ENCODE measurements at regions not wholly inside any gene's neighbourhood (a gene's known extent, or its start where the extent isn't known, plus 50 kb on each side); places are given as distances from the start of the nearest gene placed in this dataset.

- no peak for DNase-seq
These were observed 51.3 kb upstream of the PFKP start for GRCh38 chr10:3016016-3016415.

DNA sequence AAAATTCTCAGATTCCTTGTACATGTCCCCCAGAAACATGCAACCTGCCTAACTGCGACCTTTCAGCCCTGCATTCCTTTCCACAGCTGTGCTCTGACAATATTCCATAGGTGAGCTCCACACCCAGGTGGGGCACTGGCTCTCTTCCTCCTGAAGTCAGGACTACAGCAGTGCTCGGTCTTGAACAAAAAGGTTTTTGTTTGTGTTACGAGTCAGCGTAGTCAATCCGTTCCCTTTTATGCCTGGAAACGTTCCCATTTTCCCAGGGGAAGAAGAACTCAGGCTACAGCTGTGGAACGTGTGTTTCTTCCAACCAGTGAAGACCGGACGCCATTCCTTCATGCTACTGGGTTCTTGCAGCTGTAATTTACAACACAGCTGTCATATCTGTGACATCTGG is 52.4 kb upstream of the PFKP start:
- DNase-seq: no peak

- no peak for DNase-seq
These were observed 55.1 kb upstream of the PFKP start for GRCh38 chr10:3012223-3012622.

DNA sequence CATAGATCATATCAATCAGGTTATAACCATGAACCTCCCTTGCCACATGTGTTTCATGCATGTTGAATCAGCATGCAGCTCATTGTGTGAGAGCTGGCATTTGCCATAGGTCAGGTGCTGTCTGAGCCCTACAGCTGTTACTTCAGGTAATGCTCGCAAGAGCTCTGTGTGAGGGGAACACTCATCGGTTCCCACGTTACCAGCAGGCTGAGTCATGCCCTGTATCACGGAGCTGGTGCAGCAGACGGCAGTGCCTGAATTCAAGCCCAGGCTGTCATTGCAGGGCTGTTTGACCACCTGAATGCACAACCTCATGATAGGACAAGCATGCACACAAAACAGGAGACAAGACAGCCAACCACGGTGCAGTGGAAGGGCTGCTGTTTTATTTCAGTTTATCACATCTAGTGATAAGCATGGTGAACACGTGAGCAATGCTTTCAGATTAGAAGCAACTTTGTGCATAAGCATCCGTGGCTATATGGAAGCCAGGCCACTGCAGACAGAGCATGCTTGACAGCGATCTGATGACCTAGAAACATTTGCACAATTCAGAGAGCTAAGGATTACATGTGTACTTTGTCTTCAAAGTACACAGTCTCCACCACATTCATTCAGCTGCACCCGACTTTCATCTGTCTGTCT is 56.4 kb upstream of the PFKP start:
- peak in 1 of 2 experiments; percentile 9 for DNase-seq

- DNase-seq: no peak
These were observed 57.0 kb upstream of the PFKP start for GRCh38 chr10:3010334-3010733.

DNA sequence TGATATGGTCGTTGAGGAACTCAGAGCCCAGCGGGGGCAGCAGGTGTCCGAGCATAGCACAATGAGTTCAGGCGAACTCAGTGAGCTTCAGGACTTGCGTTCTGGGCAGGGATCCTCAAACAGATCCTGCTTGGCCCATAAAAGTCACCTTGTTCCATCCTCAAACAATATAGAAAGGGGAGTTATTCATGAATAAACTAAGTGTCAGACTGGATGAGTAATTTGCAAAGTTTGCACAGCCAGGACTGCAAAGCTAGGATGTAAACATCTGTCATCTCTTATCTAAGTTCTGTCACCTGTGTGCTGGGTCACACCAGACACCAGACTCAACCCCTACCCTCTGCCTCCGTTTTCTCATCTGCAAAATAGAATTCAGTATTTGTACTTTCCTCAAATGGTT is 58.0 kb upstream of the PFKP start:
- DNase-seq: no peak

GRCh38 chr10:3008518-3009195 is 58.7 kb upstream of the PFKP start:
- DNase-seq: no peak

GRCh38 chr10:3006607-3007006 is 60.7 kb upstream of the PFKP start:
- DNase-seq: no peak

DNA sequence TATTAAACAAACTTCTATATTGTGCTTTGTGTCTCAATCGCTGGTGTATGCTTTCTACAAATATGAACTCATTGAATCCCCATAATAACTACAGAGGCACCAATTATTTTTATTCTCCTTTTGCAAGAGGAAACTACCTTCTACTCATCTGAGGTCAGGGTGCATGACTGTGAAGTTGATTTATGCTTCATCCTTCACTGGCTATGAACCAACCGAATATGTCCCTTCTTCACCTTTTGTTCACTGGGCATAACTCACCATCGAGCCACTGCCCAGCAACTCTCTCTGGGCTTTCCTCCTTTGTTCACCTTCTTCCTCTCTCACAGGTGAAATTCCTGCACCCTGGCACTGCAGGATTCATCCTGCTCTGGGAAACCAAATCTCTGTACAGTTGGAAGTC is 61.3 kb upstream of the PFKP start:
- DNase-seq: no peak

DNA sequence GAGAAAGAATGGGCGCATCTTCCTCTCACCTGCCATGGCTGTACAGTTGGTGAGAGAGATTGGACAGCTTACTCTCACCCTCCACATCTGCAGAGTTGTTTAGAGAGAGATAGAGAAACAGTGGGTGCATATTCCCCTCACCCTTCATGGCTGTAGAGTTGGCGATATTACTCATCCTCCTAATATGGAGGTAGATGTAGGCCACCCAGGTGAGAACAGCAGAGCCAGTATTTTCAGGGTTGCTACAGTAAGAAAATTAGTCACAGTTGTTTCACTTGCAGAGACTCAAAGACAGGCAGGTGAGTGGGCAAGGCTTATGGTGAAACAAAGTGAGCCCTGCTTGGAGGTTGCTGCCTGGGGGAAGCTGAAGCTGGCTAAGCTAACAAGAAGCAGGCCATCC is 65.0 kb upstream of the PFKP start:
- DNase-seq: no peak

DNA sequence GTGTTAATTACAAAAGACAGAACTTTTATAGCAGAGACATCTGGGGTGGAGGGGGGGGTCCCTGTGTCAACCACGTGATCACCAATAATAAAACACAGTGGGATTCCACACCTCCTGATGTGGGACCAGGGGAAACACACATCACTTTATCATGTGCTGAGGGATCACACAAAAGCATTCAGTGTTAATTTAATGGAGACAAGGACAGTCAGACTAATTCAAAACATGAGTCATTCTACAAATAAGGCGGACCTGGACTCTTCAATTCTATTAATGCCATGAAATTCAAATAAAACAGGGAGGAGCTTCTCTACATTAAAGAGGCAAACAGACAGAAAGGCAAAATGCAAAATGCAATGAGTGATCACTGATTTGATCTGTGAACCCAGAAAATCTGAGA is 67.3 kb upstream of the PFKP start:
- no peak for DNase-seq

- no peak for DNase-seq
These were observed 73.0 kb upstream of the PFKP start for GRCh38 chr10:2994221-2994961.

GRCh38 chr10:2993636-2994035 is 73.7 kb upstream of the PFKP start:
- DNase-seq: no peak

- no peak for DNase-seq
These were observed 74.7 kb upstream of the PFKP start for GRCh38 chr10:2992401-2993198.

- DNase-seq: no peak
These were observed 76.6 kb upstream of the PFKP start for GRCh38 chr10:2990764-2991163.

DNA sequence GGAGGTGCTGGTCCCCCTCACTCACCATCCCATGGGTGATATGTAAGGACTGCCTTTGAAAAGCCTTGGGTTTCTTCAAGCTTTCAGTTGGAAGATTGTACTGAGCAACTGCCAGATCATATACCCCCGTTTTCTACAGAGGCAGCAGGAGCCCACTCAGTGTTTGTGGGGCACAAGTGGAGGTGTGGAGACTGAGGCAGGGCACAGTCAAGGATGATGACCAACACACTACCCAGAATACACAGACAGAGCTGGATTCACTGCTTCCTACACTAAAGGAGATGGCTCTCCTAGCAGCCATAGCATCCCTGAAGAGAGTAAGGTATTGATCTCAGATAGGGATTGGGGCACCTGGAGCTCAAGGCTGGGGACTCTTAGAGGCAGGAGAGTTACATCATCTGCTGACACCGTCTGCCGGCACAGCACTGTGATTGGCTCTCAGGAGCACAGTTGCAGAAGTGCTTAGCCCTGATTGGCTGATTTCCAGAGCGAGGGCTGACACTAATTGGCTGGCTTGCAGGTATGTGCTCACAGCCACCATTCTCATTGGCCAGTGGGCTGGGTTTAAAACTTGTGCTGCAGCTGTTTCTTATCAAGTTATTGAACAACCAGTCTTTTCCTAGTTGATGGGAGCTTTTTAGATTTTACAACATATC is 77.9 kb upstream of the PFKP start:
- DNase-seq: no peak

- no peak for DNase-seq
These were observed 80.1 kb upstream of the PFKP start for GRCh38 chr10:2987185-2987768.

- no peak for DNase-seq
These were observed 81.0 kb upstream of the PFKP start for GRCh38 chr10:2986391-2986801.

DNA sequence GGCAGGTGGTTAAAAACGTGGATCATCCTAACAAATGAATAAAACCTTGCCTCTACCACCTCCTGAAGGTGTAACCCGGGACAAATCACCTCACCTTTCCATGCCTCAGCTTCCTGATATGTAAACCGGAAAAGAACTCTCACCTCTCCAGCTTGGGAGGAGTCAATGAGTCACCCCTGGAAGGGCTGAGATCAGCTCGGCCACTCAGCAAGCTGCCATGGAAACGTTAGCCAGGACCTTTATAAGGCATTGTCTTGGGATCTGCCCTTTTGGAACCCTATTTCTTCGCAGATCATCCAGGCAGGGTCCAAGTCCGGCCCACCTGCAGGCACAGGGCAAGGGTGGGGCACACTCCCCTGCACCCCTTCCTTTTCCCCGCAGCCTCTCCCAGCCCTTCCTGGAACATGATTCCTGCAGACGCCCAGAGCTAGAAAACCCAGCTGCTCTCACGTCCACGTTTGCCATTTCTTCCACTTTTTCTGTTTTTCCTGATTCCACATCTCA is 81.6 kb upstream of the PFKP start:
- DNase-seq: no peak

GRCh38 chr10:2984682-2985081 is 82.7 kb upstream of the PFKP start:
- DNase-seq: no peak

DNA sequence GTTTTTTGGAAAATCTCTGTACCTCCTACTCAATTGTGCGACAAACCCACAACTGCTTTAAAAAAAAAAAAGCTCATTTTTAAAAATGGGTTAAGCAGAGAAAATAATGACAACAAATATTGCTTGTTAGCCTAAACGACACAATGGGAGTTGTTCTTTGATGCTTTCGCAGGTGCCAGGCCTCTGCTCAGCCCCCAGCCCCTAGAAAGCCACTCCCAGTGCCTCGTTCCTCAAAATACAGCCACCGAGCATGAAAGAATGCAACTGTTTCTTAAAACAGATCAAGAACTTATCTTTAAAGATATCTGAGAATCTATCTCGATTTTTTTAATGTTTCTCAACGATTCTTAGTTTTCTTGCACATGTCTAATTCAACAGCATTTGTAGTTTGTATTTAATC is 85.2 kb upstream of the PFKP start:
- no peak for DNase-seq

- no peak for DNase-seq
These were observed 86.0 kb upstream of the PFKP start for GRCh38 chr10:2981361-2981801.
